IMR-90 (cell line): ENCODE measurements at regions not wholly inside any gene's neighbourhood (a gene's known extent, or its start where the extent isn't known, plus 50 kb on each side); places are given as distances from the start of the nearest gene placed in this dataset.

Experiments
- CHD1 ChIP-seq: IDR thresholded peaks from 2 replicates; pipeline ENCODE4 v1.6.1; 2012; ENCODE audit warnings: low read depth, low read length, improper control_type of control experiment
- ELK1 ChIP-seq: fragments of 150-350 bp; IDR thresholded peaks from 2 replicates; pipeline ENCODE4 v1.6.1; 2016; ENCODE audit warnings: low read depth, mild to moderate bottlenecking, low read length, moderate library complexity, borderline replicate concordance
- FOS ChIP-seq: fragments of 150-350 bp; IDR thresholded peaks from 2 replicates; pipeline ENCODE4 v1.6.1; 2016; ENCODE audit warnings: low read depth, low read length
- MXI1 ChIP-seq: IDR thresholded peaks from 2 replicates; pipeline ENCODE4 v1.6.1; 2012; ENCODE audit warnings: low read depth, mild to moderate bottlenecking, low read length, moderate library complexity, borderline replicate concordance
- POLR2A ChIP-seq: IDR thresholded peaks from 2 replicates; pipeline ENCODE4 v1.6.1; 2012; ENCODE audit warnings: mild to moderate bottlenecking, low read depth, low read length
- RCOR1 ChIP-seq: IDR thresholded peaks from 2 replicates; pipeline ENCODE4 v1.6.1; 2012; ENCODE audit warnings: mild to moderate bottlenecking, low read length, improper control_type of control experiment; ENCODE audit not compliant: insufficient replicate concordance
- RFX5 ChIP-seq: IDR thresholded peaks from 2 replicates; pipeline ENCODE4 v1.8.0; 2012; ENCODE audit warnings: low read depth, mild to moderate bottlenecking, low read length, moderate library complexity
- USF2 ChIP-seq: fragments of 150-350 bp; IDR thresholded peaks from 2 replicates; pipeline ENCODE4 v1.6.1; 2017; ENCODE audit warnings: mild to moderate bottlenecking, antibody characterized with exemption, low read length, low read depth
- TF ChIP-seq, protein P1 (sequence below): conservative IDR thresholded peaks from 2 replicates; pipeline ENCODE4 v1.5.1; 2012; ENCODE audit warnings: mild to moderate bottlenecking, low read depth, low read length, improper control_type of control experiment

- TF ChIP-seq, protein P1, sequence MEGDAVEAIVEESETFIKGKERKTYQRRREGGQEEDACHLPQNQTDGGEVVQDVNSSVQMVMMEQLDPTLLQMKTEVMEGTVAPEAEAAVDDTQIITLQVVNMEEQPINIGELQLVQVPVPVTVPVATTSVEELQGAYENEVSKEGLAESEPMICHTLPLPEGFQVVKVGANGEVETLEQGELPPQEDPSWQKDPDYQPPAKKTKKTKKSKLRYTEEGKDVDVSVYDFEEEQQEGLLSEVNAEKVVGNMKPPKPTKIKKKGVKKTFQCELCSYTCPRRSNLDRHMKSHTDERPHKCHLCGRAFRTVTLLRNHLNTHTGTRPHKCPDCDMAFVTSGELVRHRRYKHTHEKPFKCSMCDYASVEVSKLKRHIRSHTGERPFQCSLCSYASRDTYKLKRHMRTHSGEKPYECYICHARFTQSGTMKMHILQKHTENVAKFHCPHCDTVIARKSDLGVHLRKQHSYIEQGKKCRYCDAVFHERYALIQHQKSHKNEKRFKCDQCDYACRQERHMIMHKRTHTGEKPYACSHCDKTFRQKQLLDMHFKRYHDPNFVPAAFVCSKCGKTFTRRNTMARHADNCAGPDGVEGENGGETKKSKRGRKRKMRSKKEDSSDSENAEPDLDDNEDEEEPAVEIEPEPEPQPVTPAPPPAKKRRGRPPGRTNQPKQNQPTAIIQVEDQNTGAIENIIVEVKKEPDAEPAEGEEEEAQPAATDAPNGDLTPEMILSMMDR, result no peak
- TF ChIP-seq POLR2A, result no peak
- TF ChIP-seq RFX5, result no peak
- no peak for TF ChIP-seq ELK1
- TF ChIP-seq MXI1, result no peak
- no peak for TF ChIP-seq CHD1
- TF ChIP-seq USF2, result no peak
- no peak for TF ChIP-seq RCOR1
- no peak for TF ChIP-seq FOS
Measured at GRCh38 chr13:112188298-112188610, 121.3 kb downstream of the SOX1 start.
